ENCODE measurements at regions not wholly inside any gene's neighbourhood (a gene's known extent, or its start where the extent isn't known, plus 50 kb on each side); places are given as distances from the start of the nearest gene placed in this dataset.

- no peak for FAIRE-seq
- DNase-seq (ENCODE audit: insufficient read length, low spot score), result no peak
- TF ChIP-seq CTCF (IDR thresholded peaks at IDR 0.05; ENCODE audit: insufficient read depth, missing control alignments), result no peak
Observed at GRCh38 chr2:12051831-12052230, 305.4 kb downstream of the LPIN1 start.

GRCh38 chr2:12052796-12053195 lies 306.4 kb downstream of the LPIN1 start:
- FAIRE-seq (no peak), DNase-seq (ENCODE audit: insufficient read length, low spot score) (no peak)
- TF ChIP-seq CTCF (IDR thresholded peaks at IDR 0.05; ENCODE audit: insufficient read depth, missing control alignments), result no peak

- no peak for DNase-seq (ENCODE audit: insufficient read length, low spot score)
- TF ChIP-seq CTCF (IDR thresholded peaks at IDR 0.05; ENCODE audit: insufficient read depth, missing control alignments), result no peak
- FAIRE-seq, result no peak
Observed at GRCh38 chr2:12054956-12055618, 308.7 kb downstream of the LPIN1 start.

- no peak for TF ChIP-seq CTCF (IDR thresholded peaks at IDR 0.05; ENCODE audit: insufficient read depth, missing control alignments)
- no peak for DNase-seq (ENCODE audit: insufficient read length, low spot score)
- FAIRE-seq, result no peak
Observed at GRCh38 chr2:12057436-12058166, 311.2 kb downstream of the LPIN1 start.

GRCh38 chr2:12059616-12060441 lies 313.4 kb downstream of the LPIN1 start:
- FAIRE-seq (no peak), DNase-seq (ENCODE audit: insufficient read length, low spot score) (no peak)
- TF ChIP-seq CTCF (IDR thresholded peaks at IDR 0.05; ENCODE audit: insufficient read depth, missing control alignments), result no peak

GRCh38 chr2:12060886-12061285 lies 314.5 kb downstream of the LPIN1 start:
- no peak for TF ChIP-seq CTCF (IDR thresholded peaks at IDR 0.05; ENCODE audit: insufficient read depth, missing control alignments)
- FAIRE-seq (no peak), DNase-seq (ENCODE audit: insufficient read length, low spot score) (no peak)
